B cell (primary cell): ENCODE measurements at regions not wholly inside any gene's neighbourhood (a gene's known extent, or its start where the extent isn't known, plus 50 kb on each side); places are given as distances from the start of the nearest gene placed in this dataset.

ENCODE experiments used
- ATAC-seq: fragments of 200-7000 bp; cut with Tn5 transposase; one replicate; pipeline ENCODE4 v1.10.0; 2021; ENCODE audit warnings: low read depth, mild to moderate bottlenecking, moderate number of reproducible peaks, moderate library complexity
- CTCF ChIA-PET: fragments of 350-600 bp; sonication (Branson Sonifier 250); formaldehyde crosslinking; loops from one replicate; lab custom pipeline; 2021; ENCODE audit warnings: antibody characterized with exemption, inconsistent platforms; lab: Charles Lee
- POLR2A ChIA-PET: fragments of 350-600 bp; sonication (Branson Sonifier 250); formaldehyde crosslinking; loops from one replicate; lab custom pipeline; 2021; ENCODE audit warnings: antibody characterized with exemption; lab: Charles Lee
- DNase-seq: peaks from one replicate; pipeline ENCODE4 v3.0.0; 2013
- H2AFZ ChIP-seq: 2 replicates; pipeline ENCODE4 v1.6.1; 2012; ENCODE audit warnings: mild to moderate bottlenecking, low read depth, low read length; ENCODE audit not compliant: insufficient read depth, poor library complexity, severe bottlenecking
- H3K27ac ChIP-seq, 2 donors: 1 replicate in 1 of 2; 2 replicates in 1 of 2; pipeline ENCODE4 v1.5.1; 2012 to 2013; ENCODE audit warnings: low read length in 2 of 2, mild to moderate bottlenecking in 2 of 2, moderate library complexity in 1 of 2
- H3K27me3 ChIP-seq, 4 experiments: fragments of 200-600 bp in 1 of 4; sonication (generic) in 1 of 4; replicated peaks in 1 of 4; 1 replicate in 2 of 4; 2 replicates in 2 of 4; pipeline versions ENCODE4 v1.6.1 to v1.7.0; 2013 to 2016; ENCODE audit warnings: low read length in 3 of 4, mild to moderate bottlenecking in 2 of 4, mixed read lengths in 1 of 4, moderate library complexity in 1 of 4; ENCODE audit not compliant: insufficient read depth in 4 of 4, control insufficient read depth in 3 of 4; ENCODE audit errors: control extremely low read depth in 1 of 4
- H3K36me3 ChIP-seq, 2 experiments: replicated peaks in 1 of 2; 1 replicate in 1 of 2; 2 replicates in 1 of 2; pipeline versions ENCODE4 v1.6.1 to v1.7.1; 2013; ENCODE audit warnings: low read length in 1 of 2; ENCODE audit not compliant: insufficient read depth in 2 of 2, control insufficient read depth in 1 of 2; ENCODE audit errors: control extremely low read depth in 1 of 2, extremely low read depth in 1 of 2
- H3K4me1 ChIP-seq, 2 donors: fragments of 200-600 bp in 1 of 2; sonication (generic) in 1 of 2; 1 replicate in 1 of 2; 2 replicates in 1 of 2; pipeline versions ENCODE4 v1.5.1 to v1.6.1; 2013 to 2017; ENCODE audit warnings: low read length in 2 of 2; ENCODE audit not compliant: control insufficient read depth in 2 of 2, insufficient read depth in 2 of 2
- H3K4me2 ChIP-seq: replicated peaks from 2 replicates; pipeline ENCODE3; 2012; ENCODE audit warnings: mild to moderate bottlenecking, low read depth, low read length; ENCODE audit not compliant: poor library complexity, severe bottlenecking
- H3K4me3 ChIP-seq, 5 experiments: fragments of 200-600 bp in 1 of 5; sonication (generic) in 1 of 5; 1 replicate in 3 of 5; 2 replicates in 2 of 5; pipeline versions ENCODE4 v1.5.1 to v1.7.0; 2011 to 2016; ENCODE audit warnings: low read length in 4 of 5, mild to moderate bottlenecking in 4 of 5, low read depth in 2 of 5, control low read depth in 1 of 5, moderate library complexity in 1 of 5; ENCODE audit not compliant: insufficient read depth in 1 of 5; ENCODE audit errors: control extremely low read depth in 1 of 5, extremely low read depth in 1 of 5
- H3K79me2 ChIP-seq: fragments of 200-600 bp; sonication (generic); one replicate; pipeline ENCODE4 v1.6.0; 2016; ENCODE audit warnings: low read length; ENCODE audit not compliant: control insufficient read depth, insufficient read depth
- H3K9ac ChIP-seq: fragments of 200-600 bp; sonication (generic); 2 replicates; pipeline ENCODE4 v1.6.1; 2017; ENCODE audit warnings: mild to moderate bottlenecking, low read length, moderate library complexity
- H3K9me3 ChIP-seq, 3 donors: one replicate each; pipeline versions ENCODE4 v1.6.1 to v1.7.1; 2013; ENCODE audit warnings: low read length in 2 of 3; ENCODE audit not compliant: control insufficient read depth in 2 of 3, insufficient read depth in 1 of 3; ENCODE audit errors: control extremely low read depth in 1 of 3
- H4K20me1 ChIP-seq: 2 replicates; pipeline ENCODE4 v1.6.0; 2012; ENCODE audit warnings: mild to moderate bottlenecking, low read length; ENCODE audit not compliant: insufficient read depth, control insufficient read depth, poor library complexity, severe bottlenecking
- H3K27ac Mint-ChIP-seq: one replicate; pipeline ENCODE4 v1.8.0; 2021; ENCODE audit warnings: mixed read lengths
- H3K27me3 Mint-ChIP-seq: one replicate; pipeline ENCODE4 v1.8.0; 2021; ENCODE audit warnings: mixed read lengths
- H3K4me1 Mint-ChIP-seq: one replicate; pipeline ENCODE4 v1.8.0; 2021; ENCODE audit warnings: mixed read lengths
- H3K4me3 Mint-ChIP-seq: one replicate; pipeline ENCODE4 v1.8.0; 2021; ENCODE audit warnings: mixed read lengths
- H3K9me3 Mint-ChIP-seq: one replicate; pipeline ENCODE4 v1.8.0; 2022; ENCODE audit warnings: mixed read lengths; ENCODE audit not compliant: insufficient read depth
- CTCF ChIP-seq: fragments of 200-600 bp; IDR thresholded peaks from one replicate; pipeline ENCODE4 v1.8.0; 2022; ENCODE audit warnings: antibody characterized with exemption, mild to moderate bottlenecking
- EZH2 ChIP-seq: IDR thresholded peaks from 2 replicates; pipeline ENCODE4 v1.6.1; 2012; ENCODE audit warnings: borderline replicate concordance, low read depth, mild to moderate bottlenecking, moderate library complexity, low read length; ENCODE audit not compliant: insufficient read depth, poor library complexity, severe bottlenecking
- WGBS: methylation state at CpG from one replicate; pipeline ENCODE4 v1.1.5; 2013; ENCODE audit warnings: missing lambda C conversion rate; ENCODE audit not compliant: insufficient coverage; 5-methylcytosine and 5-hydroxymethylcytosine counted together
- intact Hi-C: fragments of 100-400 bp; cut with micrococcal nuclease; formaldehyde crosslinking; loops from one replicate; pipeline ENCODE4 v1.10.0; 2022

GRCh38 chr3:72359743-72360142, 488.5 kb downstream of the SHQ1 start:
- 83% methylated on average over 1 of the region's 1 CpG for WGBS
- Histone ChIP-seq H3K27me3 (peaks cover 0 to 5% (median 0%) of the 10 kb centered on the region in 4 experiments), H3K27ac (no peak overlapping the region), H3K4me1 (no peaks in the 10 kb centered on the region), H3K79me2 (no peaks in the 10 kb centered on the region), H4K20me1 (no peaks in the 10 kb centered on the region), H2AFZ (no peak overlapping the region), H3K36me3 (no peaks in the 10 kb centered on the region), H3K4me2 (no peak overlapping the region), H3K9ac (no peak overlapping the region), H3K4me3 (no peak overlapping the region), H3K9me3 (no peaks in the 10 kb centered on the region)
- Mint-ChIP-seq H3K4me1 (no peaks in the 10 kb centered on the region), H3K4me3 (no peak overlapping the region), H3K9me3 (no peaks in the 10 kb centered on the region), H3K27me3 (peaks cover 14% of the 10 kb centered on the region), H3K27ac (no peak overlapping the region)
- intact Hi-C loops = no loop called here
- ATAC-seq = no peak
- DNase-seq = no peak
- CTCF ChIA-PET = no interaction called here
- TF ChIP-seq EZH2 (no peak), CTCF (no peak)
- POLR2A ChIA-PET = no interaction called here

DNA sequence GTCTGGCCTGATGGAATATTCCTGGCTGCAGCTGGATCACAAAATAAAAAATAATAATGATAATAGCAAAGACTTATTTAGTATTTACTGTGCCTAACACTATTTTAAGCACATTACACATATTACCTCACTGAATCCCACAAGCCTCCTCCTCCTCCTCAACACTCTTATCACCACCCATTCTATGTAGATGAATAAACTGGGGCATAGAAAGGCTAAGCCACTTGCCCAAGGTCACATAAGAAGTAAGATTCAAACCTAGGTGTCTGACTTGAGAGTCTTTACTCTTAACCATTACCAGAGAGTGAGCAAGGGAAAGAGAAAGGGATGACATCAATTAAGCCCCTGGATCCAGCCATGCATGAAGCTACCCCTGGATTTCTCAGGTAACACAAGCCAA, 493.1 kb downstream of the SHQ1 start:
- CTCF ChIA-PET = no interaction called here
- TF ChIP-seq CTCF (no peak), EZH2 (no peak)
- H3K27me3 ChIP-seq = peaks cover 0 to 9% (median 0%) of the 10 kb centered on the region in 4 experiments

More for the DNA sequence above, 493.1 kb downstream of the SHQ1 start:
- no peak for DNase-seq
- no peaks in the 10 kb centered on the region for H3K4me1 Mint-ChIP-seq
- no peak overlapping the region for H3K4me3 ChIP-seq
- H3K36me3 ChIP-seq = no peaks in the 10 kb centered on the region
- H3K27me3 Mint-ChIP-seq = peaks cover 8% of the 10 kb centered on the region
- H3K4me2 ChIP-seq = no peak overlapping the region
- H3K27ac Mint-ChIP-seq = no peak overlapping the region
- intact Hi-C loops = no loop called here
- H3K4me3 Mint-ChIP-seq = no peak overlapping the region
- H3K9me3 ChIP-seq = no peaks in the 10 kb centered on the region
- no peak overlapping the region for H2AFZ ChIP-seq
- H3K9ac ChIP-seq = no peak overlapping the region
- ATAC-seq = no peak
- H3K4me1 ChIP-seq = no peaks in the 10 kb centered on the region
- H3K27ac ChIP-seq = no peak overlapping the region
- H3K79me2 ChIP-seq = no peaks in the 10 kb centered on the region
- H4K20me1 ChIP-seq = no peaks in the 10 kb centered on the region
- POLR2A ChIA-PET = no interaction called here
- H3K9me3 Mint-ChIP-seq = no peaks in the 10 kb centered on the region
